Stimulated activated CD8-positive, alpha-beta memory T cell treated with anti-CD3 and anti-CD28 coated beads, Interleukin-12 subunit alpha, Interleukin-12 subunit beta, amount 100 ng/mL, for 1 hour (primary cell): ENCODE measurements at regions not wholly inside any gene's neighbourhood (a gene's known extent, or its start where the extent isn't known, plus 50 kb on each side); places are given as distances from the start of the nearest gene placed in this dataset.

Experiments used
- DNase-seq: peaks from one replicate; pipeline ENCODE4 v3.0.0-alpha.2; 2020; ENCODE audit warnings: low read depth

GRCh38 chr11:69931994-69932910 lies 113.0 kb upstream of the FGF3 start:
- no peak for DNase-seq

- no peak for DNase-seq
Observed at GRCh38 chr11:69934861-69935494, 115.8 kb upstream of the FGF3 start.

GRCh38 chr11:69935941-69936505 lies 116.8 kb upstream of the FGF3 start:
- no peak for DNase-seq

- DNase-seq, result no peak
Observed at GRCh38 chr11:69936771-69937170, 117.6 kb upstream of the FGF3 start.

- DNase-seq, result no peak
Observed at GRCh38 chr11:69938206-69938605, 119.0 kb upstream of the FGF3 start.

GRCh38 chr11:69939551-69940245 lies 120.5 kb upstream of the FGF3 start:
- DNase-seq, result no peak

GRCh38 chr11:69940246-69940610 lies 121.0 kb upstream of the FGF3 start:
- DNase-seq, result no peak

- DNase-seq, result no peak
Observed at GRCh38 chr11:69941546-69942332, 122.5 kb upstream of the FGF3 start.

- DNase-seq, result no peak
Observed at GRCh38 chr11:69942333-69942820, 123.2 kb upstream of the FGF3 start.

GRCh38 chr11:69943066-69943465 lies 123.8 kb upstream of the FGF3 start:
- DNase-seq, result no peak

- DNase-seq, result no peak
Observed at GRCh38 chr11:69943506-69943905, 124.3 kb upstream of the FGF3 start.

GRCh38 chr11:69944146-69944795 lies 125.1 kb upstream of the FGF3 start:
- DNase-seq, result no peak

GRCh38 chr11:69945157-69945556 lies 125.9 kb upstream of the FGF3 start:
- no peak for DNase-seq

GRCh38 chr11:69947059-69947792 lies 128.0 kb upstream of the FGF3 start:
- DNase-seq, result no peak

GRCh38 chr11:69947793-69948255 lies 128.6 kb upstream of the FGF3 start:
- DNase-seq, result no peak

- no peak for DNase-seq
Observed at GRCh38 chr11:69948256-69949141, 129.3 kb upstream of the FGF3 start.

- DNase-seq, result no peak
Observed at GRCh38 chr11:69949327-69949726, 128.8 kb upstream of the ANO1 start.

GRCh38 chr11:69950120-69950519 lies 128.0 kb upstream of the ANO1 start:
- no peak for DNase-seq

GRCh38 chr11:69950621-69951020 lies 127.5 kb upstream of the ANO1 start:
- DNase-seq, result no peak
